Esophagus muscularis mucosa (tissue), 4 donors: ENCODE measurements at regions not wholly inside any gene's neighbourhood (a gene's known extent, or its start where the extent isn't known, plus 50 kb on each side); places are given as distances from the start of the nearest gene placed in this dataset.

Source experiments
- DNase-seq: peaks from one replicate; pipeline ENCODE4 v3.0.0-alpha.2; 2017; ENCODE audit errors: extremely low spot score
- H3K27ac ChIP-seq, 4 donors: fragments of 200-600 bp; sonication (generic); replicated peaks in 1 of 4; 1 replicate in 3 of 4; 2 replicates in 1 of 4; pipeline ENCODE4 v1.5.1; 2016 to 2019; ENCODE audit warnings: mild to moderate bottlenecking in 1 of 4
- H3K27me3 ChIP-seq, 4 donors: fragments of 200-600 bp; sonication (generic); one replicate each; pipeline versions ENCODE4 v1.5.1 to v1.6.0; 2016 to 2019
- H3K36me3 ChIP-seq, 4 donors: fragments of 200-600 bp; sonication (generic); one replicate each; pipeline ENCODE4 v1.5.1; 2016 to 2019
- H3K4me1 ChIP-seq, 4 donors: fragments of 200-600 bp; sonication (generic); one replicate each; pipeline ENCODE4 v1.5.1; 2016 to 2019
- H3K4me3 ChIP-seq, 4 donors: fragments of 200-600 bp; sonication (generic); 1 replicate in 2 of 4; 2 replicates in 2 of 4; pipeline ENCODE4 v1.5.1; 2016 to 2019; ENCODE audit warnings: mild to moderate bottlenecking in 4 of 4, moderate library complexity in 1 of 4
- H3K9me3 ChIP-seq, 4 donors: fragments of 200-600 bp; sonication (generic); 1 replicate in 3 of 4; 2 replicates in 1 of 4; pipeline ENCODE4 v1.5.1; 2016 to 2019
- CTCF ChIP-seq, 3 experiments: fragments of 200-600 bp in 2 of 3; fragments of 450-650 bp in 1 of 3; sonication (generic) in 2 of 3; IDR thresholded peaks; one replicate each; pipeline ENCODE4 v1.5.1; 2017 to 2019; ENCODE audit warnings: antibody characterized with exemption in 3 of 3, mild to moderate bottlenecking in 2 of 3, moderate library complexity in 1 of 3
- EP300 ChIP-seq: sonication (generic); formaldehyde crosslinking; IDR thresholded peaks from one replicate; pipeline ENCODE4 v1.6.1; 2017; ENCODE audit warnings: antibody characterized with exemption
- POLR2A ChIP-seq: fragments of 450-650 bp; IDR thresholded peaks from one replicate; pipeline ENCODE4 v1.6.1; 2017; ENCODE audit warnings: antibody characterized with exemption, moderate library complexity, mild to moderate bottlenecking, low read depth
- POLR2AphosphoS5 ChIP-seq, 2 donors: sonication (generic); formaldehyde crosslinking; IDR thresholded peaks; one replicate each; pipeline ENCODE4 v1.6.1; 2017; ENCODE audit warnings: antibody characterized with exemption in 2 of 2
- WGBS: methylation state at CpG from one replicate; pipeline ENCODE4 v1.1.5; 2018; 5-methylcytosine and 5-hydroxymethylcytosine counted together
- intact Hi-C: fragments of 100-400 bp; cut with DNase I; formaldehyde crosslinking; loops from one replicate; pipeline ENCODE4 v1.15.1; 2023

DNA sequence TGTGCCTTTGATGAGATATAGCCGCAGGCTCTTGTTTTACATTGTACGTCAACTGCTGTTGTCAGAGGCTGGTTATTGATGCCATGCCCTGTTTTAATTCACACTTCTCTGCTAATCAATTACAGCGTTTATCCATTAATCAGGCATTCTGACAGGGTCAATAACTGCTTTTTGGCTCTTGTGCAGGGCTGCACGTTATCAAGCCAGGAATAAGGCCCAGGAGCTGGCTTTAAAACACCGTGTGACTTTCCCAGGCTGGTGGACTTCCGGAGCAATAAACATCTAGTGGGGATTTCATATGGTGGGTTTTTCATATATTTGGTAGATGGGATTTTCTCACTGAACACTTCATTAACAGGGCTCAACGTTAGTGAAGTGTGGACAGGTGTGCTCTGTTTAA is 221.7 kb downstream of the TM9SF2 start:
- WGBS, result 82% methylated on average over 7 of the region's 7 CpGs
- no peak for DNase-seq
- Histone ChIP-seq H3K9me3 (no peaks in the 10 kb centered on the region), H3K27ac (no peak overlapping the region), H3K27me3 (no peaks in the 10 kb centered on the region), H3K4me1 (no peaks in the 10 kb centered on the region), H3K36me3 (no peaks in the 10 kb centered on the region), H3K4me3 (no peak overlapping the region)
- intact Hi-C loops, result no loop called here
- no peak for TF ChIP-seq POLR2AphosphoS5 (IDR thresholded peaks at IDR 0.05)
- no peak for TF ChIP-seq CTCF (IDR thresholded peaks at IDR 0.05)
- no peak for TF ChIP-seq EP300
- TF ChIP-seq POLR2A, result no peak

- WGBS, result 77% methylated on average over 3 of the region's 3 CpGs
- Histone ChIP-seq H3K4me3 (no peak overlapping the region), H3K4me1 (no peaks in the 10 kb centered on the region), H3K27me3 (no peaks in the 10 kb centered on the region), H3K9me3 (no peaks in the 10 kb centered on the region), H3K27ac (no peak overlapping the region), H3K36me3 (no peaks in the 10 kb centered on the region)
- DNase-seq, result no peak
- intact Hi-C loops, result no loop called here
- TF ChIP-seq CTCF (IDR thresholded peaks at IDR 0.05) (no peak), POLR2AphosphoS5 (IDR thresholded peaks at IDR 0.05) (no peak), POLR2A (no peak), EP300 (no peak)
Measured at GRCh38 chr13:99722338-99722818, 221.1 kb downstream of the TM9SF2 start.

DNA sequence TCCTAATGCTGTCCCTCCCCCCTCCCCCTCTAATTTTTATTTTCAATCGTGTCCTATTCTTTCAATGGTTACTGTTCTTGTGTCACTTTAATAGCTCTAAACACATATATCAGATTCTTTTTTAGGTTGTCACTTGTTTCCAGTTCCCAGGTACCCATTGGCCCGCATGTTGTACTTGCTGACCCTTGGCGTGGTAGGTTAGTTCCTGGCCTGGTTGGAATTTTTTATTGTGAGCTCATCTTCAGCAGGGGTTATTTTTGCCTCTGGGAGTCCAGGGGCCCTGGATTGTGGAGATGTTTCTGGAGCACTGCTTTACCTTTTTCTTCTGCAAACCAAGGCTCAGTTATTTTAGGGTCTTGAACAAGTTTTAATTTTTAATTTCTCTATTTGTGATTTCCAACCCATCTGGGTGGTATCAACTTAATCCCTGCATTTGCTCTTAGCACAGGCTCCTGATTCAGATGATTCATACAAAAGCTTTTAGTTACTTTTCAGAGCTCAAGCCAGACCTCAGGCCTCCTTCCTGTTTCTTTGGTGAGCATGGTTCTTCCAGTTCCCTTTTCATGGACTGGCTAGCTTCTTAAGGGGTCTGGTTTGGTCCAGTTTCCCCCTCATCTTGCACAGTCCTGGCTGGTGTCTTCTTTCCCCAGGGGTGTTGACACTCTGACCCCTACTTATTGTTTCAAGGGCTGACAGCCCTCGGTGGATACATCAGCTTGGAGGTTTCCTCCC is 220.5 kb downstream of the TM9SF2 start:
- no peaks in the 10 kb centered on the region for H3K4me1 ChIP-seq
- no peak for DNase-seq
- TF ChIP-seq EP300 (no peak), POLR2A (no peak), POLR2AphosphoS5 (IDR thresholded peaks at IDR 0.05) (no peak), CTCF (IDR thresholded peaks at IDR 0.05) (no peak)
- H3K27me3 ChIP-seq, result no peaks in the 10 kb centered on the region
- intact Hi-C loops, result no loop called here
- WGBS, result 83% methylated on average over 4 of the region's 4 CpGs
- H3K27ac ChIP-seq, result no peak overlapping the region
- no peaks in the 10 kb centered on the region for H3K36me3 ChIP-seq
- H3K4me3 ChIP-seq, result no peak overlapping the region
- H3K9me3 ChIP-seq, result no peaks in the 10 kb centered on the region

GRCh38 chr13:99717959-99718674 is 216.8 kb downstream of the TM9SF2 start:
- Histone ChIP-seq H3K9me3 (no peaks in the 10 kb centered on the region), H3K36me3 (no peaks in the 10 kb centered on the region), H3K4me3 (no peak overlapping the region), H3K27me3 (no peaks in the 10 kb centered on the region), H3K27ac (no peak overlapping the region), H3K4me1 (no peaks in the 10 kb centered on the region)
- TF ChIP-seq EP300 (no peak), POLR2AphosphoS5 (IDR thresholded peaks at IDR 0.05) (no peak), POLR2A (no peak), CTCF (IDR thresholded peaks at IDR 0.05) (no peak)
- 74% methylated on average over 2 of the region's 2 CpGs for WGBS
- intact Hi-C loops, result no loop called here
- DNase-seq, result no peak
